Islet of Langerhans (tissue), 1 donor: ENCODE measurements at regions not wholly inside any gene's neighbourhood (a gene's known extent, or its start where the extent isn't known, plus 50 kb on each side); places are given as distances from the start of the nearest gene placed in this dataset.
"Not testable (repeated sequence)": the region's sequence is repeated elsewhere in the genome, so short reads cannot be mapped to it uniquely, and the experiment has no call there.

Experiments used
- FAIRE-seq: peaks from one replicate; lab custom pipeline; 2011; peaks lifted over from hg19 to GRCh38; lab: Jason Lieb, UNC

GRCh38 chr12:89877136-89877535, 168.5 kb upstream of the ATP2B1 start:
- no peak for FAIRE-seq

DNA sequence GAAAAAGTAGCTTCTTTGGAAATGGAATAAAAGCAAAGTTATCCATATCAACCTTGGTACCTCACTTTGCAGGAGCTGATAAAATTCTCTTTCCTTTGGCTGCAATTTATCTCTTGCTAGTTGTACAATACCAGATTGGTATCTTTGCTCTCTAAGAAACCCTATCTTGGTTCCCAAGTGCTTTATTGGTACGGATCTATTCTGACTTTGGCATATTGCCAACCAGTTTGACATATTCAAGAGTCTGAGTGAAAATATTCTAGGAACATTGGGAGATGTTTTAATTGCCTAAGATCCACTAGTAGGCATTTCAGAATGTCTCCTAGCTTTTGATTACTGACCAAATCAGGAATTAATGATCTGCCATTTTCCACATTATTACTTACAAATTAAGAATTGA, 167.2 kb upstream of the ATP2B1 start:
- no peak for FAIRE-seq

- no peak for FAIRE-seq
Measured at GRCh38 chr12:89875225-89875624, 166.6 kb upstream of the ATP2B1 start.

DNA sequence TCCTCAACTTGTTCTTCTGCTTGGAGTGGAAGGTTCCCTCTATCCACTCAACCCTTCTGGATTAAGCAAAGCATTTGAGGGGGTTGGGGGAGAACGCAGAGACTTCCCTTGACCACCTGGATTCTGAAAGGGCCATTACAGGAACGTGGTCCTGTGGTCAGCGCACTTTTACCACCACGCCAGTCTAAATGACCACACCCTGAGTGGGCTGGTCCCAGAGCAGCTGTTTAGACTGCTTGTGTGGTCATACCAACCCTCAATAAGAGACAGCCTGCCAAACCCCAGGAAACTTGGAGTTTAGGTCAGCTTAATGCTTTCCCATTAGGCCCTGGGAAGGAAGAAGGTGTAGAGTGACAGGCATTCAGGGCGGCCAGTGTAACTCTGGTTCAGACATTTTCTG, 165.5 kb upstream of the ATP2B1 start:
- no peak for FAIRE-seq

- no peak for FAIRE-seq
Measured at GRCh38 chr12:89873745-89874144, 165.1 kb upstream of the ATP2B1 start.

- FAIRE-seq: no peak
Measured at GRCh38 chr12:89872922-89873630, 164.4 kb upstream of the ATP2B1 start.

DNA sequence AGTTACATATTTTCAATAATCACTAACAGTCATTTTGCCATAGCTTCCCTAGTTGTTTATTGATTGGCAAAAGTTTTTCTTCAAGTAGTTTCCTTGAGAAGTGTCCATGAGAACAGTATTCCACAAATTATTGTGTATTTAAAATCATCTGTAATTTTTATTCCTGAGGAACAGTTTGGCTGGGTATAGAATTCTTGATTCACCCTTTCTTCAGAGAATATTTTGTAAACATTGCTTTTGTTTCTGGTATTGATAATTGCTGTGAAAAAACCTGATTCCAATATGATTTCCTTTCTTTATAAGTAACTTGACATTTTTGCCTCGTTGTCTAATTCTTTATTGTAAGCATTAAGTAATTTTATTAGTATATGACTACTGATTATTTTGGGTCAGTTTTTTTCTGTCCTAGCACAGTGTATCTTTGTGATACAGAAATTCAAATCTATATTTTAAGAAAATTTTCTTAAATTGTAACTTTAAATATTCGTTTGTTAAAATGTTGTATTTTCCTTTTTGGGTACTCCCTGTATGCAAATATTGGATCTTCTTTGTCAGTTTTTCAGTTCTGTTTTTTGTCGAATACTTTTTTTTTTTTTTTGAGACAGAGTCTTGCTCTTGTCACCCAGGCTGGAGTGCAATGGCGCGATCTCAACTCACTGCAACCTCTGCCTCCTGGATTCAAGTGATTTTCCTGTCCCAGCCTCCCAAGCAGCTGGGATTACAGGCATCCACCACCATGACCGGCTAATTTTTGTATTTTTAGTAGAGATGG, 162.0 kb upstream of the ATP2B1 start:
- FAIRE-seq: no peak

- FAIRE-seq: not testable (repeated sequence)
Measured at GRCh38 chr12:89867611-89868010, 159.0 kb upstream of the ATP2B1 start.

GRCh38 chr12:89864411-89864810, 155.8 kb upstream of the ATP2B1 start:
- no peak for FAIRE-seq

- FAIRE-seq: no peak
Measured at GRCh38 chr12:89863968-89864367, 155.3 kb upstream of the ATP2B1 start.

GRCh38 chr12:89863493-89863938, 154.9 kb upstream of the ATP2B1 start:
- no peak for FAIRE-seq

GRCh38 chr12:89862511-89863445, 154.1 kb upstream of the ATP2B1 start:
- no peak for FAIRE-seq

DNA sequence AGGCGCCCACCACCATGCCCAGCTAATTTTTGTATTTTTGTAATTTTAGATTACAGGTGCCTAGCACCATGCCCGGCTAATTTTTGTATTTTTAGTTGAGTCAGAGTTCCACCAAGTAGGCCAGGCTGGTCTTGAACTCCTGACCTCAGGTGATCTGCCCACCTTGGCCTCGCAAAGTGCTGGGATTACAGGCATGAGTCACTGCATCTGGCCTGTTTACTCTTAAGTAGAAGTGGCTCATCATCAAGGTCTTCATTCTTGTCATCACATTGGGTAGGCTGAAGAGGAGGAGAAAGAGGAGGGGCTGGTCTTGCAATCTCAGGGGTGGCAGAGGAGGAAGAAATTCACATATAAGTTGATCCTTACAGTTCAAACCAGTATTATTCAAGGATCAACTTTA, 152.4 kb upstream of the ATP2B1 start:
- FAIRE-seq: no peak

DNA sequence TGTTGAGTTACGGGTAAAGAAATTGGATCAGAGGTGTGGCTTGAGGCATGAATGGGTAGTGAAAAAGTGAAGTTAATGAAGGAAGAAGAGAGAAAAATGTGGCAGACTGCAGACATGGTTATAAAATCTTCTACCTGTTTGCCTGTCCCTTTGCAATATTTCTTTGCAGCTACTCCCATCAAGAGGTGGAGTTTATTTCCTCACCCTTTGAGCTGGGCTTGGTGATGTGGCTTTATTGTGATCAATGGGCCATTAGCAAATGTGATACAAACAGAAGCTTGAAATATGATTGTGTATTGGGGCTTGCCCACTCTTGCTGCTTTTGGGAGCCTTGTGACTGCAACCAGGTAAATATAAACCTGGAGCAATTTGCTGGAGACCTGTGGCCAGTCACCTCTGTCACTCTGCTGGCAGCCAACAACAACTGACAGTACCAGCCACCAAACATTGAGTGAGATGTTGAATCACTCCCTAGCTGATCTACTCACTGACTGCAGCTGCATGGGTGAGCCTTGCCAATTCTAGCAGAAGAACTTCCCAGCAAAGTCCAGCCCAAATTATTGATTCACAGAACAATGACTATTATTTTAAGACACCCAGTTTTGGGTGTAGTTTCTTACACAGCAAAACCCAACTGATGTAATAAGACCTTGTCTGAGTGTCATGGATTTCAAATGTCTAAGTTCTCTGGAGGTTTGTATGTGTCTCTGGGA, 151.0 kb upstream of the ATP2B1 start:
- FAIRE-seq: no peak

DNA sequence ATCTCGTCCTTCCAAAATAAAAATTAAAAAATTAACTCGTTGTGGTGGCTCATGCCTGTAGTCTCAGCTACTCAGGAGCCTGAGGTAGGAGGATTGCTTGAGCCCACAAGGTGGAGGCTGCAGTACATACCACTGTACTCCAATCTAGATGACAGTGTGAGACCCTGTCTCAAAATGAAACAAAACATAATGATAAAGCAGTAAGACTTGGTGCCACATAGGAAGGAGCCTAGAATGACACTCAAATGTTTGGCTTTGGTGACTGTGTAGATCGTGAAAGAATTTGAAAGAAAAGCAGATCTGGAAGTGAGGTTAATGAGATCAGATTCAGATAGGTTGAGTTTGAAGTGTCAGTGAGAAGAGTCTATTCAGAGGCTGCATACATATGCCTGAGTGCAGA, 150.1 kb upstream of the ATP2B1 start:
- FAIRE-seq: no peak

GRCh38 chr12:89857652-89858274, 149.1 kb upstream of the ATP2B1 start:
- no peak for FAIRE-seq

- FAIRE-seq: no peak
Measured at GRCh38 chr12:89856431-89856830, 147.8 kb upstream of the ATP2B1 start.

GRCh38 chr12:89848732-89849131, 140.1 kb upstream of the ATP2B1 start:
- no peak for FAIRE-seq

- FAIRE-seq: no peak
Measured at GRCh38 chr12:89846473-89847055, 137.9 kb upstream of the ATP2B1 start.

DNA sequence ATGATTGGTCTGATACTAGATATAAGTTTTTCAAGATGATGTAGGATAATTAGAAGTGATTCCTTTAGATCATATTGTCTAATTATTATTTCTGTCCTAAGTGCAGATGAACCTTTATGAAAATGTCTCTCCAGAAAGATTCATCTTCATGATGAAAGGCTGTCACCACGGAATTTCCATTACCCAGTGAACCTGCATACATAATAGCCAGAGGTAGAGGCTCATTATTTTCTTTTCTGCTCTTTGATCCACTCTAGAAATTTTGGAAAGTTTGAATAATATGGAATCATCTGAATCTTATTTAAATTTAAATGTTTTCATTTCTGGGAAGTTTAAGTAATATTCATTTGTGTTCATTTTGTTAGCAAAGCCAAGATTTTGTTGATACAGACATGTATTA, 137.1 kb upstream of the ATP2B1 start:
- no peak for FAIRE-seq

DNA sequence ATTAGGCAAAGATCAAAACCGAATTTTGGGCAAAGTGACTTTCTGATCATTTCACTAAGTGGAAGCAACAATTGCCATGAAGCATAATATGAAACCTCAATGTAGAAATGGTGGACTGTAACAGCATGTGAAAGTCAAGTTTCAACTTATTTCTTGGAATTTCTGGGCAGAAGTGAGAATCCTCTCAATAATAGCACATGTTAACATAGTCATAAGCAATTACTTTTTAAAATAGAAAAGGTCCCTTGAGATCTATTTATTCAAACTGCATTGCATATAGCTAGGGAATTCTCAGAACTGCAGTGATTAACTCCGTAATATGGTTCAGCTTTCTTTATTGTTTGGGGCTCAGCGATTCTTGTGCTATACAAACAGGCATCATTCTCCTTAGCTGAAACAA, 136.7 kb upstream of the ATP2B1 start:
- FAIRE-seq: no peak
